T follicular helper cell (primary cell): ENCODE measurements at regions not wholly inside any gene's neighbourhood (a gene's known extent, or its start where the extent isn't known, plus 50 kb on each side); places are given as distances from the start of the nearest gene placed in this dataset.

Experiments
- DNase-seq: peaks from one replicate; pipeline ENCODE4 v3.0.0-alpha.2; 2020; ENCODE audit warnings: low read depth

DNA sequence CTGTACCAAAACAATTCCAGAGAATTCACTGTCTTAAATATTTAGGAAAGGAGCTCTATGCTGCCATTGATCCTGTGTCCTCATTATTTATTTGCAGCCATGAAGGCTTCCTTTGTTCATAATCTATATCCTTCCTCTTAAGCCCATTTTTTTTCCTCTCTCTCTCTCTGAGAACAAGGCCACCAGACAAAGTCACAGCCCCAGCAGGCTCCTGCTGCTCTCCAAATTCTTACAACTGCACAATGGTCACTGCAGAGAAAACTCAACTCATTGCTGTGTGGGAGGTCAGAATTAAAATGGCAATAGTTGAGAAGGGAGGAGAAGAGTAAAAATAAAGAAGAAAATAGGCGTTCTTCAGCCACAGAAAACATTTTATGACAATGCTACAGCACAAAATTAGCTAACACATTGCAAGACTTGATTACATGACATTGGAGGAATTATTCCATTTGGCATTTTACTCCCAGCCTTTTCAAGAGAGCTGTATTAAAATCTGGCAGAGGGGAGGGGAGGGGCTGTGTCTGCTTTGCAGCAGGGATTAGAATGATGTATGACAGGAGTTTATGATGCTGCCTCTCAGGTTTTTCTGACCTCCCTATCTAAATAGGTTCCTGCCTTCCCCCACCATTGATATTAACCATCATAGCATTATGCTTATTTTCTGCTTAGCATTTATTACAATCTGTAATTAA is 399.7 kb upstream of the THBS1 start:
- DNase-seq, result no peak

DNA sequence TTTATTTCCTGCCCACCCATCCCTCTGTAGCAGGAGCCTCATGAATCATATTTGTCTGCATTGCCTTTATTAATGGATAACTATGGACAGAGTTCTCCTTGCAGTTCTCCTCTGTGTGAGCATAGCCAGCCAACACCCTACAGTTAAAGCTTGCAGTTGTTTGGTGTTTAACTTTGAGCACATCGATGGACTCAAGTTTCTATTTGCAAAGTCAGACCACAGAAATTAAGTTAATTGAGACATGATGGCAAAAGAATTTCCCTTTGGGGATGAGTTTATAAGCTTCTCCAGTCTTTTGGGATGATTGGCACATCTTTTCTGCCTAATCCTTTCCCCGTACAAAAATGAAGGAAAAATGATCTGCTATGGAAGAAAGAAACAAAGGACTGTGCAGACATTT is 398.9 kb upstream of the THBS1 start:
- no peak for DNase-seq

DNA sequence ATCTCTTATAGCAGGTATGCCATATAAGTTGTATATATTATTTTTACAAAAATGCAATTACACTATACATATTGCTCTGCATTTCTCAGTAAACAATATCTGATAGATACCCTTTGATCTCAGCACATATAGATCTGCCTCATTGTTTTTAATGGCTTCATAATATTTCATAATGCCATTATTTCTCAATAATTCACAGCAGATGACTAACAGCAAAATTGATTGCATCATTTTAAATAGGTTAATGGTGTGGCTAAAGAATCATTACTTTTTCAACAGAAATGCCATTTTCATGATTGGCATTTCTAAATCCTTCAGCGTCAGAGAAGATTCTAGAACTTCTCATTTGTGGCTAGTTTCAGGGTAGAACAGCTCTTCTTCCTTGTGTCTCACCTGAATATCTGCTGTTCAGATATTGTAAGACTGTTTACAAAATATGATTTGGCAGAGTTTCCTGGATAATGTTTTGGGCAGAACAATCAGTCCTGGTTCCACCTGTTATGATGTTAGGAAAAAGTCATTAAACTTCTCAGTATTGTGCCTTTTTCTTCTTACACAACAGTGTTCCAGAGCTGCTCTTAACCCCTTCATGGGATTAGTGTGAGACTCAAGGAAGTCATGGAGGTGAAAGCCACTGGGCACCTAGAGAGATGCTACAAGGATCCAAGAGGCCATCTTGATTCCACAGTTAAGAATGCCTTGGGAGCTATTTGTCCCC is 397.6 kb upstream of the THBS1 start:
- no peak for DNase-seq

DNA sequence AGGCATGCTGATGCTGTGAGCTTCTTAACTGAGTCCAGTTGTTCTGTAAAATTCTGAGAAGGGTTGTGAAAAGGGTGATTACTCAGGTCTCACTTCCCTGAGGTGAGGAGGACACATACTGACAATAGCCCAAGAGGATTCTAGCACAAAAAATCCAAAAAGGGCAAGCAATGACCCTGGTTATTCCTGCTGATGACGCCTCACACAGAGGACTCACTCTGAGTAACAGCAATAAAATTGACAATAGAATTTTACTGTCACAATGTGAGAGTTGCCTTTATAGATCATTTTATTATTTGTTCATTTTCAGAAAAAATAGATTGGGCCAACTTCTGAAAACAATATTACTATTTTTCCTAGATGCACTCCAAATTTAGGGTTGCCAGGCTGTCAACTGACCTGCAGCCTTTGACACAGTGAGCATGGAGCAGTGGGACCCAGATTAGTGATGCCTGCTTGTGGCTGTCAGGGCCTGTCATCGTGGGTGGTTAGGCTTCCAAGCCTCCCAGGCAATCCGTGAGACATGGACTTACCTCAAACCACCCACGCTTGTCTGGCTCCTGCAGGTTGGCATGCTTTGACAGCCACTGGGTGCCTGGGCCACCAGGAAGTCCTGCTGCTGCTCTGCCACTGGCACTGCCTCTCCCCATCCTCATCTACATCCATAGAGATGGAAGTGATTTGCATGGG is 396.0 kb upstream of the THBS1 start:
- no peak for DNase-seq

DNA sequence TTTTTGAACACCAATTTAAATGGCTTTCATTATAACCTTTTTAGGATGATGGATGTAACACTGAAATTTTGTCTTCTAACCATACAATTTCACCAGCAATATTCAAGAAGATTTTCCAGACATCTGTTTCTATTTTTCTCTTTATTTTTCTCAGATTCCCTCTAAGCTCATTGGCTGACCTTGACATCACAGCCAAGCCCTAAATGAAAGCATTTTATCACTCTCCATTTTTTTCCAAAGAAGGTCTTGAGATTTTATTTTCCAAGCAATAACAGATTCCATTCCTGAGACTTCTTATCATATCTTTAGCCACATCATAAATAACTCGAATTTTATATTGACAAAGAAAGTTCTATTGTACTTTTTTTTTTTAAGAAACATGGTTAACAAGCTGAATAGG is 392.6 kb upstream of the THBS1 start:
- DNase-seq, result no peak

DNA sequence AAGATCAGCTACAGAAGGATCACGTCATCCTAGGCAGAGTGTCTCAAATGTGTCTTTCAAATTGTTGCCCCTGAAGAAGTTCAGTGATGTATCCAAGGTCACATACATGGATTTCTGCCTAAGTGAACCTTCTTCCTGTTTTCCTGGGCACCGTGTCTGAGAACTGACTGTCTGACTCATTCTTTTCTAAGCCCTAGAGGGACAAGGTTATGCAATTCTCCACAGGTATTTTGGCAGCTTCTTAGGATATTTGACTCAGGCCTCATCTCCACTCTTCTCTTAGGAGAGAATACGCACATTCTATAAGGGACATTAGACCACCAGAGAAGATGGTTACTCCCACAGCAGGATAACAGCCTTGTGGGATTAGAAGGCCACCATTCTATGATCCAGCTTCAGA is 391.9 kb upstream of the THBS1 start:
- DNase-seq, result no peak

DNA sequence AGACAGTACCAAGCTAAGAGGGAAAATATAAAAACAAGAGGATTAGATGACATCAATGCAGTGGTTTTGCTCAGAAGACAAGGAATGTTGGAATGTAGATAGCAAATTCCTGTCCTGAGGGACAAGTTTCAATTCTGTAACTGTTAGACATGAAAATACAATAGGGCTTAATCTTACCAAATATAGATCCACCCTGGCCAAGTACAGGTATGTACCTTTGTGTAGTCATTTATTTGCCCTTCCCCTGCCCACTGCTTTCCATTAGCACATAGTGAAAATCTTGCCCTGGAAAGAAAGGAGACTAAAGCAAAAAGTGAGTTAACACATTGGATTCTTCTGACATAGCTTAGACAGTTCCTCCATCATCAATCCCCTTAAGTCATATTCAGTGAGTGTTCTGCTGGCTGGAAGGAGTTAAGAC is 389.0 kb upstream of the THBS1 start:
- no peak for DNase-seq

DNA sequence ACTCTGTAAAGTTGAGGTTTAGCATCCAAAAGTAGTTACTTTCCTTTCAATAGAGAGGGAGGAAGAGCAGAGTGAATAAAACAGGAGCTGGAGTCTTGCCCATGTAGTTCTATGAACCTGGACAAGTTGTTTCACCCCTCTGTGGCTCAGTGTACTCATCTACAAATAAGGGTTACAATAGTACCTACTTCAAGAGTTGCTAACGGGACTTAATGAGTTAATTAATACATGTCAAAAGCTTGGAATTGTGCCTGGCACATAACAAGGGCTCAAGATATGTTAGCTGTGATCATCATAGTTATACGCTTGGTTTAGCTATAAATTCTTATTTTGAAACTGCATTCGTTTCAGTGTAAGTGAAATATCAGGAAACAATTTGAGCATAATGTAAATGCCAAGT is 388.5 kb upstream of the THBS1 start:
- DNase-seq, result no peak

DNA sequence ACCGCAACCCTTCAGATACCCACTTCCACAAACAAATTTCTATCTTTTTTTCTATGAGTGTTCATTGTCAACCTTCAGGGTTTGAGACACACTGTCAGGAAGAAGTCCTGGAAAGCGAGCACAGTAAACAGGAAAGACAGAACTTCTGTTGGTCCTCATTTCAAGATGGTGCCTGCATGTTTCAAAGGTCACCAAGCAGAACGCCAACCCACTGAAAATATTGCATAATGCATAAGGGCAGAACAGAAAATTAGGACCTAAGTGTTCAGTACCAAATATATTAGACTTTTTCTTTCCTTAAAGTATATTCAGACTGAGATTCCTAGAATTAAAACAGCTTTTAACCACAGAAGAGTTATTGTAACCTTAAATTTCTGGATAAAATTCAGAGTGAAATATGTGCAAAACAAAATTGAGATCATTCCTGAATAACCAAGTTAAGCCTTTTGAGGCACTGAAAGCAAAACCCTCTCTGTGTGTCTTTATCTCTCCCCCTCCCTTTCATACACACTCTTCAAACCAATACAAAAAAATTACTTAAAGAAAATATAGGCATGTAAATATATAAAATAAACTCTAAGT is 387.8 kb upstream of the THBS1 start:
- DNase-seq, result no peak

DNA sequence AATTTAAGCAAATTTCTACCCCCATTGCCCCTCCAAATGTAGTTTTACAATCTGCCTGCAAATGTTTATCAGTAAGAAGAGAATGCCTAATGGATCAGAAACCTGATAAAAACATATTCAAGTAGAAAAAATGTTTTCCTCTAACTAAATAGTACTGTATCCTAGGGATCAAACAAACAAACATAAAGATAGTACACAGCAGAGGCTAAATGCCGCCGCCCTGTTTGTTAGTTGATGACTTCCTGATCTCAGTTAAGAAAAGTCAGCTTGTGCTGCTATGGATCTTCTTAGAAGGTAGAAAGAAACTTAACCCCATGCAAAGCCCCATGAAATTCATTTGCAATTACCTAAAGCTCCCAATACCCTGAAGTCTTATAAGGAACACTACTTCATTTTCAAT is 387.3 kb upstream of the THBS1 start:
- no peak for DNase-seq

DNA sequence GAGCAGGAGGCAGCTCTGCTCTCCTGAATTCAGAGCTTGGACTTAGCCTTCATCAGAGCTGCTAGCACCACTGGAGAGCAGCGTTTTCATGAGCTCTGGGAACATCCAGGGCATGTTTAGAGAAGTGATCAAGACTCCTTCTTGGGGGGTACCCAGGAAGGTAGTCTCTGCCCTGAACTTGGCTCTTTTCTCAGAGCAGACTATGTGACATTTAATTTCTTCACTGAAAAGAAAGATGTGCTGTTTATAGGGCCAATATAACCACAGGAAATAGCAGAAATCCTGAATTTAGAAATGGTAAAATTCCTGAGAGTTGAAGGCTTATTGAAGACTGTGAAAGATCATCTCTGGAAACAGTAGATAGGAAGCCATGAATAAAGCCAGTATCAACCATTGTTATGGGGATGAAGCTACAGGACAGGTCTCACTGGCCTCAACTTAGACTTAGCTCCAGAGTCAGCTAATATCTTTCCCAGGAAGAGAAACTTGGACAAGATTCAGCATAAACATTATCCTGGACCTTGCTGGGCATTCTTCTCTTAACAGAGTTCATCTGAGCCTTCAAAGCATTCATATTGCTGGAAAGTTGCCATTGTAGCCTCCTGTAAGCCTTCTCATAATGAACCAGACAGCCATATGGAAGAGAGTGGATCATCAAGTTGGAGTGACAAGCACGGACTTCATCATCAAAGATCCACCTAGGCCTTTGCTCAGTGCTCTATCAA is 386.6 kb upstream of the THBS1 start:
- DNase-seq, result no peak

DNA sequence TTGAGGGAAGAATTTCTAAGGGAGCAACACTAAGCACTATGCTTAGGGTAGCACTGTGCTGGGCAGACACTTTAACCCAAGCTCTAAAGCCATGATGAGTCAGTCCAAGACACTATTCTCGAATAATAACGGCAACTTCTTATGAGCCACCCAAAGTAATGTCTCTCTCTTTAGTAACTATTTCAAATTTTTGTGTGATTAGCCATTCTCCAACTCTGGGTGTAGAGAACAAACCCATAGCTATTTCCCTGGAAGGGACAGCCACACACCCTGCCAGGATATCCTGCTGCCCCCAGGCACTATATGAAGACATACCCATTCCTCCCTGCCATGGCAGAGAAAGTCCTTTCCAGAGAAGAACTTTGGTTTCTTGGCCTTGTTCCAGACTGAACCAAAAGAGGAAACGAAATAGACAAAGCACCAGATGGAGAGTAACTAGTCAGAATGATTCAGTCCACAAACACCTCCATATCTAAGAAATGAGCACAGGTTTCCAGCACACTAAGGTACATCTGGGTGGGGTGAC is 384.9 kb upstream of the THBS1 start:
- DNase-seq, result no peak

DNA sequence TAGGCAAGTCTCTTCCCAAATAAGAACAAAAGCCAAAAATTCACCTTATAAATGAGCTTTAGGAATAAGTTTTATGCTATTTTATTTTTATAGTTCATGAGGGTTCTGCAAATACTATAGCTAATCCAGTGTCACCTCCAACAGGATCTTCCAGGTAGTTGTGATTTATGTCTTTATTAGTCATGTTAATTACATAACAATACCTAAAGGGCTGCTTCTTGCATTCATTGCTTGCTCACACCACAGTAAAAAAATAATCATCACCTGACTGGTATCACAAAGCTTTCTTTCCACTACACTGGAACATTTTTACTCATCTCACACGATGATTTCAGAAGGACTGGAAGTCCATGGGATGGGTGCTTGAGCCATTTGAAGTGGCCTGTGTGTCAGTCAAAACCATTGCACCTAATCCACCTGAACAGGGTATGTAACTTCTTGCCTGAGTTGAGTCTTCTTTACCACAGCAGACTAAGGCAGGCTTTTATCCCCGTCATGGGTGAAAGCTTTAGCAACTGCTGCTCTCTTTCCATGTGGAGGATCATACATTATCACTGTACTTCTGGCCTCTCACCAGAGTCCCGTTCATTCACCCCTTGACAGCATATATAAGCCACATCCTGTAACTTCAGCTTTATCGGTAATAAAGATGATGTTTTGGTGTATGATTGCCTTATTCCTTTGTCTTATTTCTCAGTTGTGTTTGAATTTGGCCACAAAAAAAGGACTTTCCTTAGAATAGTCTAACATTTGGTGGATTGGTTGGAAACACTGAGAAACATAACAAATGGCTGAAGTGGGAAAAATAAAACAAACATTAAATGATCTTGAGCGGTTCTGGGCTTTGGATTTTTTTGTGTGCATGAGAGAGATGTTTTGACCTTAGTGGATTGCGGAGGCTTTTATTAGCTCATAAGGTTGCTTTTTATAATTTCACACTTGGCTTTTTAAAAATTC is 382.6 kb upstream of the THBS1 start:
- no peak for DNase-seq

DNA sequence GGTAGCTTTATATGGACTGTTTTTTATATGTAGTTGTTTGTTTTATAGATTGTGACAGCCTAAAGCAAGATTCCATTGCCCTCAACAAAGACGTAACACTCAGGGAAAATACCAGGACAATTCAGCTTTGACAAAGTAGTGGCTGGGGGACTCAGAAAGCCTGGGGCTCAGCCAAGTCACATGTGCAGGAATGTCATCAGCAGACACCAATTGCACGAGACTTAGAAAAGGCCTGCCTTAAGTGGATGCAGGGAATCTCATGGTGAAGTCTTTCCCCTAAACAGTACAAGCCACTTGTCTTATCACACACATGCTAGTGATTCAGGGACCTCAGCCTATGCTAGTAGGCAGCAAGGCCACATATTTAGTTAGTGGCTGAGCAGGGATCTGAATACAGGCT is 381.8 kb upstream of the THBS1 start:
- no peak for DNase-seq

DNA sequence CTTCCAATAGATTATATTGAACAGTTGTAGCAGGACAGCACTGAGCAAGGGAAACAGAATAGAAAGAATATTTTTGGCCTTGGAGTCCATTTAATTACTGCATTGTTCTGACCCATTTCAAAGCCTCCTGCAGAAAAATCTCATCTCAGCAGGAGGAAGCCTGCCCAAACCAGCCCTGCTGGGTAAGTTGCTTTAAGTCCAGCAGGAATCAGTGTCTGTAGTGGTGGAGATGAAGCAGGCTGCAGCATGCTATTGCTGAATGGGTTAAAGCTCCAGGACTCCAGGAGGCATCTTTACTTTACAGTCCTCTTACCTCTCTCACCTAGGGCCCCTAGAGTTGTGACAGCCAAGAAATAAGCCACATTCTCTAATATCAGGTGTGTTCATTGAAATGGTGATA is 380.3 kb upstream of the THBS1 start:
- no peak for DNase-seq

DNA sequence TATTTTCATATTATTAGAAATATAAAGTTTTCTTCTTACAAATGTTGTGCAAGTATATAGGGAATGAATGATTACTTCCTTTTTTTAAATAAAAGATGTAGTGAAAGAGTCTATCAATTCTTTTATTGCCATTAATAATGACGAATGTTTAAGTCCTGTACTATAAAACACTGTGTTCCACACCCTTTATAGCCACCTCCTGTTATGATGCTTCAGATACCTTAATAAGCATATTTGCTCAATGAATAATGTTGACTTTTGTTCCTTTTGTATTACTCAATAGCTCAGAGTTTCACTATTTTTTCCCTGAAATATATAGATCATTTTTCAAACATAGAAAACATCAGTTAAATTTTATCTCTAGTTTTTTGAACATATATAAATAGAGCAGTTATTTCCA is 378.2 kb upstream of the THBS1 start:
- no peak for DNase-seq

DNA sequence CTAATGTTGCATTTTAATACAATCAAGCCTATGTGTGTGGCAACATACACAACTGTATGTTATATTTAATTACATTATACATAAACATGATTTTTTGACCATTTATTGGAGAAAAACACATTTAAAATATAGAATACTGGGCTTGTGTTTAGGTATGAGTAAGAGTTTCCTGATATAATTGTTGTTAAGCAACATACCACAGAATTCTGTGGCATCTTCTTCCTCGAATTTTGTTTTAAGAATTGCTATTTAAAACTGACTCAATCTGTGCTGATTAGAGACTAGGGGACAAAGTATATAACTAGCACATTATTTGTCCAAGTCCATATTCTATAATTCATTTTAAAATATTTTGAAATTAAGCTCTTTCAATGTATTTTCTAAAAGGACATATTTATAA is 376.8 kb upstream of the THBS1 start:
- no peak for DNase-seq

DNA sequence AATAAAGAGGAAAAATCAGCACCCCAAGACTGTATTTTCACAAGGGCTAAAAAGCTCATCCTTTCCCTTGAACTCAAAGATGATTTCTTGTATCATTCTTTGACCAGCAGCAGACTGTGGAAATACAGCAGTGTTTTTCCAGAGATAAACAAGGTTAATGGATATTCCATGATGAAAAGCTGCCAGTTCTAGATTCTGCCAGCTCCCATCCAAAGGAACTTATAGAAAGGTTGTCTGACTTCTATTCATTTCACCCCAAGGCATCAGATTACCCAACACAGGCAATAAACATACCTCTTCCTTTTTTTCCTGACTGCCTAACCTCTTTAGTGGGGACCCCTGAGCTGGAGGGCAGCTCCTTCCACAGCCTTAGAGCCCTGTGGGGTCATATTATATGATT is 375.8 kb upstream of the THBS1 start:
- DNase-seq, result no peak

DNA sequence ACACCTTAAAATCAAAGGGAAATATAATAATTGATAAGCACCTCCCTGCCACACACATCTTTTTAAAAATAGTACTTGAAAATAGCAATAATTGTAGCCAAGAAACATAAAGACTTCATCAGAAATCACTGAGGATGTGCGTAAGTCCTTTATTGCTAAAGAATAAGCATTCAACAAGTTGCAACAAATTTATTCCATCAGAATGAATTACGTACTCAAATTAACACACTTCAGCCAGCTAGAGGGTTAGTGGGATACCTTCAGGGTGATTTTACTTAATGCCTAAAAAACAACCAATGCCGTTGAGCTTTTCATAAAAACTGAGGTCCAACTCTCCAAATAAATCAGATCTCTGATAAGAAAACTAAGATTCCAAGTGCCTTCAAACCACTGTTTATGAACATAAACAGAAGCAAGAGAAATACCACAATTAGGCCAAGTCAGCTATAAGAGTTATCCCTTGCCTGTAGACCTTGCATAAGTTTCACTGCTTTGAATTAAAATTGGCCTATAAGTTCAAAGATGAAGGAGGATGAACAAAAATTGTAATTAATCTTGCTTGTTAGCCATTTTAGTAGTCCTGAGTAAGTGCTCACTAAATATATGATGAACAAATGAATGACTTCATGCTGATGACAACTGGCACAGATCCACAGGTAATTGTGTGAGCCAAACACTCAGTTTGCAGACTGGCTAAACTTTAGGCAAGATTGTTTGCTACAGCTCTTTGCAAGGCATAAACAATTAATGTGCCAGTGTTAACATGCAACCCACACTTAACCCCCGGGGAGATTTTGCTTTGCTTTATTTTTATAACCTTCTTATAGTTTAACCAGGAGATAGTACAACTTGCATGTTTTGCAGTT is 375.1 kb upstream of the THBS1 start:
- no peak for DNase-seq
